Uterus (tissue), 2 donors: ENCODE measurements at regions not wholly inside any gene's neighbourhood (a gene's known extent, or its start where the extent isn't known, plus 50 kb on each side); places are given as distances from the start of the nearest gene placed in this dataset.

ENCODE experiments used
- CTCF ChIP-seq, 4 experiments: fragments of 200-600 bp in 2 of 4; fragments of 450-650 bp in 2 of 4; sonication (generic) in 2 of 4; IDR thresholded peaks; one replicate each; pipeline ENCODE4 v1.5.1; 2016 to 2019; ENCODE audit warnings: antibody characterized with exemption in 4 of 4, mild to moderate bottlenecking in 2 of 4, moderate library complexity in 1 of 4
- POLR2A ChIP-seq, 2 donors: fragments of 450-650 bp; IDR thresholded peaks; one replicate each; pipeline ENCODE4 v1.6.1; 2016; ENCODE audit warnings: antibody characterized with exemption in 2 of 2, mild to moderate bottlenecking in 1 of 2, moderate library complexity in 1 of 2

GRCh38 chr2:195425328-195425727 is 231.7 kb upstream of the SLC39A10 start:
- no peak for TF ChIP-seq CTCF (IDR thresholded peaks at IDR 0.05)
- TF ChIP-seq POLR2A (IDR thresholded peaks at IDR 0.05): no peak
